OCI-LY7 (cell line): ENCODE measurements at regions not wholly inside any gene's neighbourhood (a gene's known extent, or its start where the extent isn't known, plus 50 kb on each side); places are given as distances from the start of the nearest gene placed in this dataset.

Experiments
- BruUV-seq: library from RNA; stranded (reverse); fragments of 400-500 nt; replicated peaks from 2 replicates; lab custom pipeline; 2021; lab: Mats Ljungman, UMichigan
- CTCF ChIA-PET: fragments of 300-600 bp; sonication (Branson Sonifier 250); formaldehyde crosslinking; loops from one replicate; lab custom pipeline; 2022; ENCODE audit warnings: antibody characterized with exemption; ENCODE audit not compliant: unreplicated experiment; lab: Charles Lee
- POLR2A ChIA-PET: fragments of 300-600 bp; sonication (Branson Sonifier 250); formaldehyde crosslinking; loops from one replicate; lab custom pipeline; 2022; ENCODE audit warnings: antibody characterized with exemption; lab: Charles Lee
- DNase-seq: peaks from one replicate; pipeline ENCODE4 v3.0.0-alpha.2; 2015; ENCODE audit warnings: low spot score
- H2AFZ ChIP-seq: fragments of 200-600 bp; sonication (generic), shearing (Covaris generic); 2 replicates; pipeline ENCODE4 v1.6.1; 2014; ENCODE audit warnings: mild to moderate bottlenecking, antibody characterized with exemption, low read length, moderate library complexity
- H3K27ac ChIP-seq: fragments of 200-600 bp; sonication (generic); 2 replicates; pipeline ENCODE4 v1.5.1; 2014; ENCODE audit warnings: mixed run types, low read depth, mild to moderate bottlenecking, moderate library complexity, low read length, inconsistent platforms; ENCODE audit not compliant: poor library complexity, severe bottlenecking
- H3K36me3 ChIP-seq: fragments of 200-600 bp; sonication (generic); 2 replicates; pipeline ENCODE4 v1.6.1; 2014; ENCODE audit warnings: mild to moderate bottlenecking, antibody characterized with exemption, low read length, moderate library complexity, mixed read lengths; ENCODE audit not compliant: insufficient read depth
- H3K4me1 ChIP-seq: fragments of 200-600 bp; sonication (generic); 2 replicates; pipeline ENCODE4 v1.5.1; 2014; ENCODE audit warnings: mild to moderate bottlenecking, low read length; ENCODE audit not compliant: insufficient read depth, poor library complexity, severe bottlenecking
- H3K4me2 ChIP-seq: fragments of 200-600 bp; sonication (generic); 2 replicates; pipeline ENCODE4 v1.6.1; 2014; ENCODE audit warnings: mild to moderate bottlenecking, low read length
- H3K4me3 ChIP-seq: fragments of 200-600 bp; sonication (generic); 2 replicates; pipeline ENCODE4 v1.5.1; 2014; ENCODE audit warnings: mild to moderate bottlenecking, low read depth, low read length; ENCODE audit not compliant: poor library complexity, severe bottlenecking
- H3K79me2 ChIP-seq: fragments of 200-600 bp; sonication (generic); 2 replicates; pipeline ENCODE4 v1.6.1; 2016; ENCODE audit warnings: low read depth, mild to moderate bottlenecking, low read length, moderate library complexity, mixed read lengths; ENCODE audit not compliant: insufficient read depth
- H3K9me2 ChIP-seq: fragments of 200-600 bp; sonication (generic); 2 replicates; pipeline ENCODE4 v1.6.1; 2016; ENCODE audit warnings: mild to moderate bottlenecking, low read length, mixed read lengths; ENCODE audit not compliant: insufficient read depth
- H3K9me3 ChIP-seq: fragments of 200-600 bp; sonication (generic); 2 replicates; pipeline ENCODE4 v1.6.1; 2014; ENCODE audit warnings: mild to moderate bottlenecking, mixed run types, low read length, mixed read lengths
- H4K20me1 ChIP-seq: fragments of 200-600 bp; sonication (generic); 2 replicates; pipeline ENCODE4 v1.6.1; 2014; ENCODE audit warnings: mild to moderate bottlenecking, antibody characterized with exemption, low read length, moderate library complexity, mixed read lengths; ENCODE audit not compliant: insufficient read depth
- CTCF ChIP-seq: fragments of 200-600 bp; sonication (generic); conservative IDR thresholded peaks from 2 replicates; pipeline ENCODE4 v1.5.1; 2014; ENCODE audit warnings: mild to moderate bottlenecking, antibody characterized with exemption, low read length, moderate library complexity, mixed read lengths
- EZH2phosphoT487 ChIP-seq: fragments of 200-600 bp; sonication (generic); IDR thresholded peaks from 2 replicates; pipeline ENCODE4 v1.6.1; 2018; ENCODE audit warnings: low read depth, borderline replicate concordance, mild to moderate bottlenecking, mixed run types, antibody characterized with exemption, low read length, moderate library complexity, mixed read lengths
- intact Hi-C: fragments of 100-400 bp; cut with micrococcal nuclease; formaldehyde crosslinking; loops from one replicate; pipeline ENCODE4 v1.10.0; 2022; ENCODE audit not compliant: unreplicated experiment

- ChIA-PET POLR2A (no interaction called here), CTCF (no interaction called here)
- H3K27ac ChIP-seq: no peak overlapping the region
- H4K20me1 ChIP-seq: no peaks in the 10 kb centered on the region
- no peaks in the 10 kb centered on the region for H3K79me2 ChIP-seq
- H3K9me3 ChIP-seq: no peaks in the 10 kb centered on the region
- no peaks in the 10 kb centered on the region for H3K9me2 ChIP-seq
- TF ChIP-seq CTCF (no peak), EZH2phosphoT487 (no peak)
- no peaks in the 10 kb centered on the region for H3K36me3 ChIP-seq
- no TSS peak for BruUV-seq
- no peak overlapping the region for H2AFZ ChIP-seq
- H3K4me1 ChIP-seq: no peaks in the 10 kb centered on the region
- intact Hi-C loops: no loop called here
- DNase-seq: no peak
- H3K4me3 ChIP-seq: no peak overlapping the region
- no peak overlapping the region for H3K4me2 ChIP-seq
Measured at GRCh38 chr22:49629586-49630447, 197.9 kb downstream of the BRD1 start.

- no TSS peak for BruUV-seq
- Histone ChIP-seq H4K20me1 (no peaks in the 10 kb centered on the region), H2AFZ (no peak overlapping the region), H3K9me2 (no peaks in the 10 kb centered on the region), H3K4me2 (no peak overlapping the region), H3K36me3 (no peaks in the 10 kb centered on the region), H3K9me3 (no peaks in the 10 kb centered on the region), H3K79me2 (no peaks in the 10 kb centered on the region), H3K4me1 (no peaks in the 10 kb centered on the region), H3K27ac (no peak overlapping the region), H3K4me3 (no peak overlapping the region)
- TF ChIP-seq CTCF: no peak
- no peak for TF ChIP-seq EZH2phosphoT487
- ChIA-PET POLR2A (no interaction called here), CTCF (no interaction called here)
- intact Hi-C loops: no loop called here
- no peak for DNase-seq
Measured at GRCh38 chr22:49629261-49629570, 198.5 kb downstream of the BRD1 start.
